Stimulated activated CD8-positive, alpha-beta memory T cell treated with anti-CD3 and anti-CD28 coated beads, Interleukin-4, amount 100 ng/mL, for 4 hours (primary cell): ENCODE measurements at regions not wholly inside any gene's neighbourhood (a gene's known extent, or its start where the extent isn't known, plus 50 kb on each side); places are given as distances from the start of the nearest gene placed in this dataset.

ENCODE experiments used
- DNase-seq, 2 donors: peaks; one replicate each; pipeline ENCODE4 v3.0.0-alpha.2; 2020; ENCODE audit warnings: low read depth in 2 of 2, low spot score in 1 of 2

GRCh38 chr18:45519411-45520280 lies 95.6 kb upstream of the SLC14A2 start:
- no peak for DNase-seq

GRCh38 chr18:45521136-45521535 lies 94.1 kb upstream of the SLC14A2 start:
- DNase-seq: no peak

GRCh38 chr18:45521777-45522176 lies 93.5 kb upstream of the SLC14A2 start:
- DNase-seq: no peak

GRCh38 chr18:45522371-45522770 lies 92.9 kb upstream of the SLC14A2 start:
- no peak for DNase-seq

- DNase-seq: no peak
These were observed 90.0 kb upstream of the SLC14A2 start for GRCh38 chr18:45525301-45525700.

GRCh38 chr18:45526114-45526841 lies 89.0 kb upstream of the SLC14A2 start:
- DNase-seq: no peak

GRCh38 chr18:45527891-45528290 lies 87.4 kb upstream of the SLC14A2 start:
- DNase-seq: no peak

GRCh38 chr18:45528712-45529336 lies 86.5 kb upstream of the SLC14A2 start:
- DNase-seq: no peak

- no peak for DNase-seq
These were observed 76.8 kb upstream of the SLC14A2 start for GRCh38 chr18:45538444-45538843.

GRCh38 chr18:45539491-45539891 lies 75.8 kb upstream of the SLC14A2 start:
- no peak for DNase-seq

GRCh38 chr18:45540125-45540524 lies 75.2 kb upstream of the SLC14A2 start:
- no peak for DNase-seq

- no peak for DNase-seq
These were observed 73.9 kb upstream of the SLC14A2 start for GRCh38 chr18:45541421-45541820.

GRCh38 chr18:45542043-45542442 lies 73.2 kb upstream of the SLC14A2 start:
- DNase-seq: no peak

GRCh38 chr18:45547910-45548309 lies 67.4 kb upstream of the SLC14A2 start:
- DNase-seq: no peak

- DNase-seq: no peak
These were observed 66.7 kb upstream of the SLC14A2 start for GRCh38 chr18:45548614-45549013.

- no peak for DNase-seq
These were observed 66.0 kb upstream of the SLC14A2 start for GRCh38 chr18:45549290-45549689.

GRCh38 chr18:45551142-45551815 lies 64.0 kb upstream of the SLC14A2 start:
- DNase-seq: no peak

GRCh38 chr18:45553723-45554388 lies 61.4 kb upstream of the SLC14A2 start:
- no peak for DNase-seq

GRCh38 chr18:45554389-45554737 lies 60.9 kb upstream of the SLC14A2 start:
- no peak for DNase-seq

GRCh38 chr18:45556222-45556621 lies 59.1 kb upstream of the SLC14A2 start:
- no peak for DNase-seq

- DNase-seq: no peak
These were observed 58.0 kb upstream of the SLC14A2 start for GRCh38 chr18:45557287-45557686.
